AG20443 (cell line): ENCODE measurements at regions not wholly inside any gene's neighbourhood (a gene's known extent, or its start where the extent isn't known, plus 50 kb on each side); places are given as distances from the start of the nearest gene placed in this dataset.

Source experiments
- DNase-seq: peaks from one replicate; pipeline ENCODE4 v3.0.0; 2012; ENCODE audit warnings: low spot score, mixed read lengths

- DNase-seq: no peak
Observed at GRCh38 chr13:76795701-76796695, 90.2 kb downstream of the KCTD12 start.

- DNase-seq: peak; percentile 76
Observed at GRCh38 chr13:76792731-76793347, 93.4 kb downstream of the KCTD12 start.

GRCh38 chr13:76790980-76791819, 95.0 kb downstream of the KCTD12 start:
- DNase-seq: no peak

GRCh38 chr13:76790526-76790925, 95.7 kb downstream of the KCTD12 start:
- peak; percentile 39 for DNase-seq

GRCh38 chr13:76783798-76784197, 102.4 kb downstream of the KCTD12 start:
- no peak for DNase-seq

GRCh38 chr13:76778853-76779252, 107.4 kb downstream of the KCTD12 start:
- DNase-seq: no peak

GRCh38 chr13:76777096-76777495, 109.1 kb downstream of the KCTD12 start:
- DNase-seq: no peak

GRCh38 chr13:76775088-76775740, 111.0 kb downstream of the KCTD12 start:
- DNase-seq: no peak

GRCh38 chr13:76773448-76774094, 112.6 kb downstream of the KCTD12 start:
- DNase-seq: no peak

GRCh38 chr13:76772241-76772640, 114.0 kb downstream of the KCTD12 start:
- no peak for DNase-seq

GRCh38 chr13:76769271-76769791, 116.9 kb downstream of the KCTD12 start:
- peak; percentile 22 for DNase-seq

GRCh38 chr13:76768384-76768783, 117.8 kb downstream of the KCTD12 start:
- no peak for DNase-seq

GRCh38 chr13:76764916-76765315, 121.3 kb downstream of the KCTD12 start:
- no peak for DNase-seq

GRCh38 chr13:76764429-76764828, 121.8 kb downstream of the KCTD12 start:
- DNase-seq: peak; percentile 30

GRCh38 chr13:76762721-76763120, 123.5 kb downstream of the KCTD12 start:
- no peak for DNase-seq

- no peak for DNase-seq
Observed at GRCh38 chr13:76759877-76760276, 126.3 kb downstream of the KCTD12 start.

GRCh38 chr13:76758738-76759137, 127.5 kb downstream of the KCTD12 start:
- no peak for DNase-seq

GRCh38 chr13:76758257-76758656, 127.9 kb downstream of the KCTD12 start:
- no peak for DNase-seq

- DNase-seq: no peak
Observed at GRCh38 chr13:76756451-76756850, 129.8 kb downstream of the KCTD12 start.

- no peak for DNase-seq
Observed at GRCh38 chr13:76754414-76754813, 131.8 kb downstream of the KCTD12 start.

GRCh38 chr13:76751278-76751677, 134.9 kb downstream of the KCTD12 start:
- no peak for DNase-seq
